DMS 273 (cell line): ENCODE measurements at regions not wholly inside any gene's neighbourhood (a gene's known extent, or its start where the extent isn't known, plus 50 kb on each side); places are given as distances from the start of the nearest gene placed in this dataset.

Experiments
- DNase-seq: peaks from one replicate; lab custom pipeline; 2025; ENCODE audit not compliant: unreplicated experiment; lab: John Stamatoyannopoulos, UW

GRCh38 chr1:90210633-90211491 lies 216.0 kb downstream of the ZNF326 start:
- no peak for DNase-seq

GRCh38 chr1:90208949-90209348 lies 214.0 kb downstream of the ZNF326 start:
- DNase-seq, result no peak

GRCh38 chr1:90206260-90206659 lies 211.3 kb downstream of the ZNF326 start:
- DNase-seq, result no peak

GRCh38 chr1:90204780-90205179 lies 209.9 kb downstream of the ZNF326 start:
- DNase-seq, result no peak

GRCh38 chr1:90204023-90204590 lies 209.2 kb downstream of the ZNF326 start:
- peak; percentile 13 for DNase-seq

- no peak for DNase-seq
Observed at GRCh38 chr1:90201467-90202358, 206.8 kb downstream of the ZNF326 start.

- no peak for DNase-seq
Observed at GRCh38 chr1:90200646-90201205, 205.8 kb downstream of the ZNF326 start.

- no peak for DNase-seq
Observed at GRCh38 chr1:90198616-90199332, 203.9 kb downstream of the ZNF326 start.

- peak; percentile 60 for DNase-seq
Observed at GRCh38 chr1:90193116-90193515, 198.2 kb downstream of the ZNF326 start.

GRCh38 chr1:90192408-90192807 lies 197.5 kb downstream of the ZNF326 start:
- DNase-seq, result peak; percentile 50

- no peak for DNase-seq
Observed at GRCh38 chr1:90190523-90190922, 195.6 kb downstream of the ZNF326 start.

- no peak for DNase-seq
Observed at GRCh38 chr1:90189889-90190288, 195.0 kb downstream of the ZNF326 start.

GRCh38 chr1:90187323-90187585 lies 192.3 kb downstream of the ZNF326 start:
- no peak for DNase-seq

- no peak for DNase-seq
Observed at GRCh38 chr1:90186506-90187322, 191.8 kb downstream of the ZNF326 start.

- DNase-seq, result no peak
Observed at GRCh38 chr1:90176530-90176929, 181.6 kb downstream of the ZNF326 start.

- no peak for DNase-seq
Observed at GRCh38 chr1:90175490-90176167, 180.7 kb downstream of the ZNF326 start.

GRCh38 chr1:90174246-90174645 lies 179.3 kb downstream of the ZNF326 start:
- no peak for DNase-seq

- DNase-seq, result no peak
Observed at GRCh38 chr1:90162216-90162615, 167.3 kb downstream of the ZNF326 start.

- DNase-seq, result no peak
Observed at GRCh38 chr1:90161625-90162024, 166.7 kb downstream of the ZNF326 start.
